Endothelial cell of umbilical vein (primary cell): ENCODE measurements at regions not wholly inside any gene's neighbourhood (a gene's known extent, or its start where the extent isn't known, plus 50 kb on each side); places are given as distances from the start of the nearest gene placed in this dataset.

ENCODE experiments used
- BruUV-seq: library from RNA; stranded (reverse); fragments of 400-500 nt; replicated peaks from 2 replicates; lab custom pipeline; 2021; lab: Mats Ljungman, UMichigan
- CTCF ChIA-PET: fragments of 300-600, 350-600 bp; sonication (Branson Sonifier 250); formaldehyde crosslinking; loops from one replicate; lab custom pipeline; 2021; ENCODE audit warnings: antibody characterized with exemption, inconsistent platforms; lab: Charles Lee
- POLR2A ChIA-PET: fragments of 300-600, 350-600 bp; sonication (Branson Sonifier 250); formaldehyde crosslinking; loops from one replicate; lab custom pipeline; 2021; ENCODE audit warnings: antibody characterized with exemption, inconsistent platforms; lab: Charles Lee
- DNase-seq: peaks from one replicate; pipeline ENCODE4 v3.0.0-alpha.2; 2011; ENCODE audit warnings: low read depth, low spot score
- FAIRE-seq: peaks from 2 replicates; lab custom pipeline; 2011; peaks lifted over from hg19 to GRCh38; lab: Jason Lieb, UNC
- H2AFZ ChIP-seq: 2 replicates; pipeline ENCODE4 v1.6.0; 2012; ENCODE audit warnings: low read depth, low read length, control low read depth, inconsistent platforms
- H3K27ac ChIP-seq: 2 replicates; pipeline ENCODE4 v1.5.1; 2011; ENCODE audit warnings: low read depth, mild to moderate bottlenecking, control low read depth, low read length, moderate library complexity; ENCODE audit not compliant: insufficient read depth
- H3K27me3 ChIP-seq, 2 experiments: 2 replicates each; pipeline versions ENCODE4 v1.6.0 to v1.6.1; 2011; ENCODE audit warnings: low read length in 2 of 2, mixed read lengths in 1 of 2; ENCODE audit not compliant: control insufficient read depth in 2 of 2, insufficient read depth in 2 of 2
- H3K36me3 ChIP-seq, 2 experiments: 2 replicates in 1 of 2; 3 replicates in 1 of 2; pipeline ENCODE4 v1.5.1; 2011; ENCODE audit warnings: low read length in 2 of 2, mild to moderate bottlenecking in 1 of 2, moderate library complexity in 1 of 2; ENCODE audit not compliant: control insufficient read depth in 2 of 2, insufficient read depth in 2 of 2; ENCODE audit errors: extremely low read depth in 1 of 2
- H3K4me1 ChIP-seq: 3 replicates; pipeline ENCODE4 v1.5.1; 2011; ENCODE audit warnings: mild to moderate bottlenecking, low read length; ENCODE audit not compliant: control insufficient read depth, insufficient read depth; ENCODE audit errors: extremely low read depth
- H3K4me2 ChIP-seq: 2 replicates; pipeline ENCODE4 v1.6.1; 2011; ENCODE audit warnings: low read length, control low read depth, mixed read lengths; ENCODE audit not compliant: insufficient read depth
- H3K4me3 ChIP-seq, 3 experiments: fragments of 200-600 bp in 1 of 3; sonication (generic), shearing (Covaris generic) in 1 of 3; replicated peaks in 1 of 3; 2 replicates each; pipeline ENCODE4 v1.5.1; 2011 to 2016; ENCODE audit warnings: control low read depth in 3 of 3, low read length in 3 of 3, mild to moderate bottlenecking in 2 of 3, inconsistent platforms in 1 of 3, low read depth in 1 of 3, moderate library complexity in 1 of 3; ENCODE audit not compliant: insufficient read depth in 1 of 3
- H3K79me2 ChIP-seq: 2 replicates; pipeline ENCODE4 v1.6.0; 2012; ENCODE audit warnings: low read length, inconsistent platforms; ENCODE audit not compliant: control insufficient read depth, insufficient read depth
- H3K9ac ChIP-seq: replicated peaks from 2 replicates; pipeline ENCODE3; 2011; ENCODE audit warnings: low read length, control low read depth; ENCODE audit not compliant: insufficient read depth; ENCODE audit errors: extremely low read depth
- H3K9me1 ChIP-seq: replicated peaks from 3 replicates; pipeline ENCODE4 v1.6.0; 2011; ENCODE audit warnings: mild to moderate bottlenecking, low read length; ENCODE audit not compliant: control insufficient read depth, insufficient read depth; ENCODE audit errors: extremely low read depth
- H3K9me3 ChIP-seq: replicated peaks from 2 replicates; pipeline ENCODE4 v1.5.1; 2012; ENCODE audit warnings: low read length, inconsistent platforms; ENCODE audit not compliant: control insufficient read depth, insufficient read depth
- H4K20me1 ChIP-seq: replicated peaks from 2 replicates; pipeline ENCODE3; 2011; ENCODE audit warnings: mild to moderate bottlenecking, low read length; ENCODE audit not compliant: control insufficient read depth, insufficient read depth; ENCODE audit errors: extremely low read depth
- CTCF ChIP-seq, 2 donors: IDR thresholded peaks; 1 replicate in 1 of 2; 2 replicates in 1 of 2; pipeline ENCODE4 v1.5.1; 2011; ENCODE audit warnings: low read length in 2 of 2, mild to moderate bottlenecking in 2 of 2, moderate library complexity in 2 of 2, control low read depth in 1 of 2, inconsistent platforms in 1 of 2, low read depth in 1 of 2; ENCODE audit not compliant: insufficient read depth in 1 of 2; ENCODE audit errors: extremely low read depth in 1 of 2
- FOS ChIP-seq: IDR thresholded peaks from 2 replicates; pipeline ENCODE4 v1.6.1; 2011; ENCODE audit warnings: mild to moderate bottlenecking, low read length, moderate library complexity, borderline replicate concordance; ENCODE audit not compliant: insufficient read depth
- MYC ChIP-seq: IDR thresholded peaks from one replicate; pipeline ENCODE4 v1.6.1; 2011; ENCODE audit warnings: mild to moderate bottlenecking, low read depth, low read length
- POLR2A ChIP-seq: IDR thresholded peaks from 2 replicates; pipeline ENCODE4 v1.6.1; 2012; ENCODE audit warnings: low read depth, mild to moderate bottlenecking, control low read depth, low read length
- POLR2AphosphoS5 ChIP-seq: IDR thresholded peaks from 2 replicates; pipeline ENCODE4 v1.6.1; 2012; ENCODE audit warnings: low read depth, mild to moderate bottlenecking, control low read depth, low read length, moderate library complexity; ENCODE audit not compliant: insufficient read depth
- dilution Hi-C: fragments of 300-500 bp; cut with MboI; formaldehyde crosslinking; loops from one replicate; pipeline ENCODE4 v1.15.0; 2019; ENCODE audit warnings: low sequenced_read_pairs; ENCODE audit not compliant: extremely low pct_ligation_motif_present
- intact Hi-C: fragments of 100-400 bp; cut with micrococcal nuclease; formaldehyde crosslinking; loops from one replicate; pipeline ENCODE4 v1.10.0; 2022
- TF ChIP-seq, protein P1 (sequence below): IDR thresholded peaks from 2 replicates; pipeline ENCODE4 v1.6.1; 2011; ENCODE audit not compliant: insufficient read depth, insufficient read length

GRCh38 chr16:73152386-73153125 lies 104.6 kb upstream of the ZFHX3 start:
- DNase-seq = no peak
- BruUV-seq = no TSS peak
- ChIA-PET POLR2A (no interaction called here), CTCF (interaction anchor here (1.2 kb wide), 1 partner anchor 88 kb away, joined by 3 read pairs; no protein-coding TSS in a partner anchor)
- intact Hi-C loops (no loop called here), dilution Hi-C loops (no loop called here)
- Histone ChIP-seq H3K4me2 (no peak overlapping the region), H3K36me3 (no peaks in the 10 kb centered on the region), H2AFZ (no peak overlapping the region), H4K20me1 (no peaks in the 10 kb centered on the region), H3K27ac (no peak overlapping the region), H3K4me3 (no peak overlapping the region), H3K9me1 (no peaks in the 10 kb centered on the region), H3K27me3 (no peaks in the 10 kb centered on the region), H3K4me1 (peaks cover 25% of the 10 kb centered on the region), H3K9ac (no peak overlapping the region), H3K9me3 (no peaks in the 10 kb centered on the region), H3K79me2 (no peaks in the 10 kb centered on the region)
- TF ChIP-seq MYC (no peak), POLR2AphosphoS5 (no peak), FOS (no peak)
- TF ChIP-seq, protein P1, sequence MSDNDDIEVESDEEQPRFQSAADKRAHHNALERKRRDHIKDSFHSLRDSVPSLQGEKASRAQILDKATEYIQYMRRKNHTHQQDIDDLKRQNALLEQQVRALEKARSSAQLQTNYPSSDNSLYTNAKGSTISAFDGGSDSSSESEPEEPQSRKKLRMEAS = no peak
- FAIRE-seq = no peak

DNA sequence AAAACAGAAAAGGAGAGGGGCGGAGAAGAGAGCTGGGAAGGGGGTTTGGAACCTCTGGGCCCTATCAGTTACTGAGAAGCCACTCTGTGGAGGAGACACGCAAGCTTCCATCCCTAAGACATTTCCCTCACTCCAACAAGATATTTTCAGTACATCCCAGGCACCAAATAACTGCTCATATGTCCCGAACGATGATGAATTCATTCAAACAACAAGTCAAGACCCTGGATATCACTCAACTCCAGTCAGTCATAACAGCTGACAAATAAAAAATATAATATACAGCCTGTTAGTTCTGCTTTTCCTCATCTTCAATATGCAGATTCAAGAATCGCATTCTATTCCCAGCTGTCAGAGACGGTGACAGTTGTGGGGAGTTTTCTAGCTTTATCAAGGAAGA lies 104.0 kb upstream of the ZFHX3 start:
- no peak overlapping the region for H3K4me3 ChIP-seq
- H2AFZ ChIP-seq = no peak overlapping the region
- no peak overlapping the region for H3K4me2 ChIP-seq
- H3K36me3 ChIP-seq = no peaks in the 10 kb centered on the region
- intact Hi-C loops (no loop called here), dilution Hi-C loops (no loop called here)
- CTCF ChIA-PET = no interaction called here
- no peaks in the 10 kb centered on the region for H3K79me2 ChIP-seq
- no peaks in the 10 kb centered on the region for H3K27me3 ChIP-seq
- no TSS peak for BruUV-seq
- no peak for FAIRE-seq
- H3K4me1 ChIP-seq = peaks cover 24% of the 10 kb centered on the region
- POLR2A ChIA-PET = no interaction called here
- DNase-seq = no peak
- H3K9me1 ChIP-seq = no peaks in the 10 kb centered on the region
- no peak overlapping the region for H3K9ac ChIP-seq
- no peaks in the 10 kb centered on the region for H4K20me1 ChIP-seq
- TF ChIP-seq CTCF (IDR thresholded peaks at IDR 0.05; ENCODE audit: extremely low read depth in 1 of 2, insufficient read depth in 1 of 2, low read depth in 1 of 2, low read length in 2 of 2) = no peak
- TF ChIP-seq, protein P1 = no peak
- TF ChIP-seq POLR2A = no peak
- H3K9me3 ChIP-seq = no peaks in the 10 kb centered on the region
- H3K27ac ChIP-seq = no peak overlapping the region
